GM18517 (cell line): ENCODE measurements at regions not wholly inside any gene's neighbourhood (a gene's known extent, or its start where the extent isn't known, plus 50 kb on each side); places are given as distances from the start of the nearest gene placed in this dataset.
"Not testable (repeated sequence)": the region's sequence is repeated elsewhere in the genome, so short reads cannot be mapped to it uniquely, and the experiment has no call there.

Source experiments
- ATAC-seq: cut with Tn5 transposase; IDR thresholded peaks from one replicate; pipeline ENCODE4 v1.9.1; 2021; ENCODE audit warnings: mild to moderate bottlenecking, moderate library complexity; ENCODE audit not compliant: unreplicated experiment

DNA sequence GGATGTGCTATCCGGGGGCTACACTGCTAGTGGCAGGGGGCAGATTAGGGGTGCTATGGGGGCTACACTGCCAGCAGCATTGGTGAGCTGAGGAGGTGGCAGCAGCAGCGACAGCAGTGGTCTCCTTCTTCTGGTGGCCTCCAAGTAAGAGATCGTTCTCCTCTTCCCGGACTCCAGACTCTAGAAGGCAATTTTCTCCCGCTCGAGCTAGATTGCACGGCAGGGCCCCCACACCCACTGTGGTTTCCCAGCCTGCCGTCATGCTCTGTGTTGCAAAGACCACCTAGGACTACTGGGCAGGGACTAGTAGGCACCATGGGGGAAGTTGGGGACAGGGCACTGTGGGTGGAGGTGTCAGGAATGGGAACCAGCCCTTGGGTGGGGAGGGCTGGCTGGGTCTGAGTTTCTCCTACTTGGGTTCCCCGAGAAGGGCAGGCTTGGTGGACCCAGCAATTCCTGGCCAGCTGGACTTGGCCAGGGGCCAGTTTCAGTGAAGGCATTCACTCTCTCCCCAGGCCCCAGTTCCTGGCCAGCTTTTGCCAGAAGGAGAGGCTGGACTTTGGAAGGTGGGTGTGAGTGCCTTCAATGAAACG lies 203.4 kb upstream of the WSB1 start:
- ATAC-seq, result not testable (repeated sequence)

DNA sequence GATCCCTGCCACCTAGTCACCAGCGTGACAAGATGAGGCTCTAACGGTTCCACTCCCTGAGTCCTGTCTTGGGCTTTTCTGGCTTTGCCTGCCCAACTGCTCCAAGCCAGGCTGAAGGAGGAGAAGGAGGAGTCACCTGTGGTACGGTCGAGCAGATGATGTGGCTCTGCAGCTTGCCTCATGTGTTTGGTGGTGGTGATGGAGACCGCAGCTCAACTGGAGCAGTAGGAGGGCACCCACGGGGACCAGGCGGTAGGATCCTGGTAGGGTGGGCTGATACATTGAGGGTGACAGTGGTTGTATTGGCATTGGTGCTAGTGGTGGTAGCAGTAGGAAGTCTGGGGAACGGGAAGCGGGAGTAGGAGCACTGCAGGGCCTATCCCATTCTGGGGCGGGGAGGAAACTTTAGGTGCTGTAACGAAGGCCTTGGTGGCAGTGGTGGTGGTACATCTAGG lies 202.8 kb upstream of the WSB1 start:
- no peak for ATAC-seq

DNA sequence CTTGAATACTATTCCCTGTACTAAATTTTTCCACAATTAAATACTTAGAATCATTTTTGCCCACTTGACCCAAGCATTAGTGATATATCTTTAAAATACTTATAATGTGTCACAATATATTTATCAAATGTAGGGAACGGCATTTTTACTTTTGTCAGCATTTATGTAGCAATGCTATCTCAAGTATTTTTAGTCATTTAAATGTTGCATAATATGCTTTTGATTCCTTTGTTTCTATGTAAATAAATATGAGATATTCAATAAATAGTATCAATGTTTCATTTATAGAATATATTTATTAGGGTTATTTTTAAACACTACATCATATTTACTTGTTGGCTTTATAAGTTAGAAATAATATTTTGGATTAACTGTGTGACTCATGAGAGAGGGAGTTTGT lies 199.7 kb upstream of the WSB1 start:
- ATAC-seq, result not testable (repeated sequence)

DNA sequence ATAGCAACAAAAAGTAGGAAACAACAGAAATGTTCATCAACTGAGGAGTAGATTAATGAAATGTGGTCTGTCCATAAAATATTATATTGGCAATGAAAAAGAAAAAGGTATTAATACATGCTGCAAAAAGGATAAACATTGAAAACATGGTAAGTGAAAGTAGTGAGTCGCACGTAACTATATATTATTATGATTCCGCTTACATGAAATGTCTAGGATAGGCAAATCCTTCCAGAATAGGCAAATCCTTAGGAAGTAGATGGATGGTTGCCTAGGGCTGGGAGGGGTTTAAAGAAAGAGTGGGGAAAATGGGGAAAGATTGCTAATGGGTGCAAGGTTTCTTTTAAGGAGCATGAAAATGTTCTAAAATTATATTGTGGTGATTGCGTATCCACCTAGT lies 198.1 kb upstream of the WSB1 start:
- not testable (repeated sequence) for ATAC-seq

DNA sequence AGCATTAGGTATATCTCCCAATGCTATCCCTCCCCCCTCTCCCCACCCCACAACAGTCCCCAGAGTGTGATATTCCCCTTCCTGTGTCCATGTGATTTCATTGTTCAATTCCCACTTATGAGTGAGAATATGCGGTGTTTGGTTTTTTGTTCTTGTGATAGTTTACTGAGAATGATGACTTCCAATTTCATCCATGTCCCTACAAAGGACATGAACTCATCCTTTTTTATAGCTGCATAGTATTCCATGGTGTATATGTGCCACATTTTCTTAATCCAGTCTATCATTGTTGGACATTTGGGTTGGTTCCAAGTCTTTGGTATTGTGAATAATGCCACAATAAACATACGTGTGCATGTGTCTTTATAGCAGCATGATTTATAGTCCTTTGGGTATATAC lies 194.6 kb upstream of the WSB1 start:
- not testable (repeated sequence) for ATAC-seq

DNA sequence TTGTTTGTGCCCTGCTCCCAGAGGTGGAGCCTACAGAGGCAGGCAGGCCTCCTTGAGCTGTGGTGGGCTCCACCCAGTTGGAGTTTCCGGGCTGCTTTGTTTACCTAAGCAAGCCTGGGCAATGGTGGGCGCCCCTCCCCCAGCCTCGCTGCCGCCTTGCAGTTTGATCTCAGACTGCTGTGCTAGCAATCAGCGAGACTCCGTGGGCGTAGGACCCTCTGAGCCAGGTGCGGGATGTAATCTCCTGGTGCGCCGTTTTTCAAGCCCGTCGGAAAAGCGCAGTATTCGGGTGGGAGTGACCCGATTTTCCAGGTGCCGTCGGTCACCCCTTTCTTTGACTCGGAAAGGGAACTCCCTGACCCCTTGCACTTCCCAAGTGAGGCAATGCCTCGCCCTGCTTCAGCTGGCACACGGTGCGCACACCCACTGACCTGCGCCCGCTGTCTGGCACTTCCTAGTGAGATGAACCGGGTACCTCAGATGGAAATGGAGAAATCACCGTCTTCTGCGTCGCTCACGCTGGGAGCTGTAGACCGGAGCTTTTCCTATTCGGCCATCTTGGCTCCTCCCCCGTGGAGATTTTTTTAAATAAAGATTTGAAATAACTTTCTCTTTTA lies 189.2 kb upstream of the WSB1 start:
- ATAC-seq, result not testable (repeated sequence)

DNA sequence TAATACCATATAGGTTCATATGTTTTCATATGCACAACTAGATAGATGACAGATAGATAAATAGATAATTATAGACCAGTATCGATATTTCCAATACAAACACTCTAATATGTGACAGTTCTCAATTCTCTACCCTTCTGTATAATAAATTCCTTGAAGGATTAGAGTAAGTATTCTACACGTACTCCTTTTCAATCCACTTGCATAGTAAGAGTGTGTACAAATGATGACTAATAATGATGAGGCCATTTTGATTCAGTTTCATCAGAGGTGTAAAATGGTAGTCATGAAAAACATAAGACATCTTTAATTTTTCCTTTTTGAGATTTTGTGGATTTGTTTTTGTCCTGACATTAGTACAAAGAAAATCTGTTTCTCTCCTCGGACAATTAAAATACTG lies 188.3 kb upstream of the WSB1 start:
- ATAC-seq, result no peak

DNA sequence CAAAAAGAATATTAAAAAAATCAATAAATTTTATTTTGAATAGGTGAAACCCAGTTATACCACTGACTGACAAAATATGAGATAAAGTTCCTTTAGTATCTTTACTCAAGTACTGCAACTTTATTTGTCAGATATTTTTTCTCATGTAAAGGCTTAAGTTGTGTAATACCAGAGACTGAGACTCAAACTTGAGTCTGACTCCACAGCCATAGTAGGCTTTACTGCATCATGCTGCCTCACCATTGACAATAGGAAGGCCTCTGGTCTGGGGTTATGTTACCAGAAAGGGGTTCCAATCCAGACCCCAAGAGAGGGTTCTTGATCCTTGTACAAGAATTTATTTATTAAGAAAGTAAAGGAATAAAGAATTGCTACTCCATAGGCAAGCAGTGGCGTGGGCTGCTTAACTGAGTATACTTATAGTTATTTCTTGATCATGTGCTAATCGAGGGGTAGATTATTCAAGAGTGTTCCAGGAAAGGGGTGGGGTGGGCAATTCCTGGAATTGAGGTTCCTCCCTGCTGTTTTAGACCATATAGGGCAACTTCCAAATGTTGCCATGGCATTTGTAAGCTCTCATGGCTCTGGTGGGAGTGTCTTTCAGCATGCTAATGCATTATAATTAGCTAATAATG lies 187.4 kb upstream of the WSB1 start:
- ATAC-seq, result no peak

DNA sequence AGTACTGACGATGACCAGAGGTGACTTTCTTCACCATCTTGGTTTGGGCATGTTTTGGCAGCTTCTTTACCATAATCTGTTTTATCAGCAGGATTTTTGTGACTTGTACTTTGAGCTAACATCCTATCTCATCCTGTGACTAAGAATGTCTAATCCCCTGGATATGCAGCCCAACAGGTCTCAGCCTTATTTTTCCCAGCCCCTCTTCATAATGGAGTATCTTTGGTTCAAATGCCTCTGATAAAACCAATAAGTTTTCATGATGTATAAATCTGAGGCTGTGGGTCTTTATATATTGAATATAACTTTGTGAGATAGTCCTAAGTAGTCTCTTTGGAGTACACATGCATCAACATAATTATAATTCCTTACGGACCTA lies 186.9 kb upstream of the WSB1 start:
- no peak for ATAC-seq

DNA sequence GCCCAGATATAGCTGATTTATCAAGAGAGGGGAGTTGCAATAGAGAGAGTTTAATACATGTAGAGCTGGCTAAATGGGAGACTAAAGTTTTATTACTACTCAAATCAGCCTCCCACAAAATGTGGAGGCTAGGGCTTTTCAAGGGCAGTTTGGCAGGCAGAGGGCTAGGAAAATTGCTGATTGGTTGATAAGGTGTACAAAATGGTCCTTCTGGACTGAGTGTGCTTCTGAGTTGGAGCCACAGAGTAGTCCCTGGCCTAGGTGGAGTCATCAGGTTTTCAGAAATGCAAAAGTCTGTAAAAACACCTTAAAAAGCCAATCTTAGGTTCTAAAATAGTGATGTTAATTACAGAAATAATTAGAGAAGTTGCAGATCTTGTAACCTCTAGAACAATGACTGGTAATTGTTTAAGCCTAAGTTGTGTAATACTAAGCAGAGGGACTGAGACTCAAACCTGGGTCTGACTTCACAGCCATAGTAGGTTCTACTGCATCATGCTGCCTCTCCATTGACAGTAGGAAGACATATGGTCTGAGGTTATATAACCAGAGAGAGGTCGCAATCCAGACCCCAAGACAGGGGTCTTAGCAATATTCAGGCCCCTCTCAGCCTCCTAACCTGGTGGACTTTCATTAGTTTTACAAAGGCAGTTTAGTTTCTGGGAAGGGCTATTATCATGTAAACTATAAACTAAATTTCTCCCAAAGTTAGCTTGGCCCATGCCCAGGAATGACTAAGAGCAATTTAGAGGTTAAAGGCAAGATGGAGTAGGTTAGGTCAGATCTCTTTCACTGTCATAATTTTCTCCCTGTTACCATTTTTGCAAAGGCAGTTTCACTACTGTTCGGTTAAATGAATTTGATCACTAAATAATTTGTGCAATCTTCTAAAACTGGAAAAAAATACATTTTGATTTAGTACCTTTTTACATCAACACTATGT lies 186.3 kb upstream of the WSB1 start:
- ATAC-seq, result not testable (repeated sequence)

DNA sequence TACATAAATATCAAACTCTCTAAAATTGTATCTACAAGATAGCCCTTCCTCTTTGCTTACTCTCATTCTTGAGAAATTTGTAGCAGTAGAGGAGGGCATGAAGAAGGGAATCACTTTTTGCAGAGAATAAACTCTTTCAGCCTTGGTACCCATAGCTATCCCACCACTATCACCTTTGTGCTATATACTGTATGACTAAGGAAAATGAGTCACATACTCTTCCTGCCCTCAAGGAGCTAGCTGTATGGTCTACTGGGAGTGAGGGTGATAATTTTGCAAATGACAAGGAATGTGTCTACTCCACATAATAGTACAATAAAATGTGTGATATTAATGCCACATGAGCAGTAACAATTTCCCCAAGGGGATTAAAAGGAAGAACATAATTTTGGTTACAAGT lies 184.6 kb upstream of the WSB1 start:
- ATAC-seq, result no peak

DNA sequence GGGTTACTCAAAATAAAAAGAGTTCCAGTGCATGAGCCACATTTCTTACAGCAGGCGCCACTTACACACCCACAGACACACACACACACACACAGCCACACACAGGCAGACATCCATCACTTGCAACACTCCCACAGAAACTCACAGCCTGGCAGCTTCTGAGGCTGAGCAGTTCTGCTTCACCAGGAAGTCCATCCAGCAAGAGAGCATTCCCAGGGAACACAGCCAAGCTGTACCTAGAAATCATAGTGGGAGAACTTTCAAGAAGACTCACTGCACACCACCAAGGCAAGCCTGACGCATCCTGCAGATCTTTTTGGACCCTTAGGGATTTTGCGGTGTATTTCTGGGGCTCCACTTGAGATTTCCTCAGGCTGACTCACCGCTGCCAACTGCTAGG lies 140.9 kb upstream of the WSB1 start:
- no peak for ATAC-seq

DNA sequence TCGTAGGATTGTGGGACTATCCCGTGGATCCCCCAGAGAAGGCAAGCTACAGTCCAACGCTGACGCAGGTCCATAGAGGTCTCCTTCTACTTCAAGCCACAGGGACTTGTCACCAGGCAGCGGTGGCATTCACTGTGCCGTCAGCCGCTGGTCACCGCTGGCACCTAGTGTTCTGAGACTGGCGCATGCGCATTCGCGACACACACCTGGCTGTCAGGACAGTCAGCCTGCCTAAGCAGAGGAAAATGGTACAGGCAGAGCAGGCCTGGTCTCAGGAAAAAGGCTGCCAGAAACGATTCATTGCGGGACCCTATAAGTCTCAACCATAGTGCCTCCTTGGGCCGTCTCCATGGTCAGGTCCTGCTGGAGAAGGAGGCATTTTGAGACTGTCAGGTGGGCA lies 138.0 kb upstream of the WSB1 start:
- no peak for ATAC-seq

DNA sequence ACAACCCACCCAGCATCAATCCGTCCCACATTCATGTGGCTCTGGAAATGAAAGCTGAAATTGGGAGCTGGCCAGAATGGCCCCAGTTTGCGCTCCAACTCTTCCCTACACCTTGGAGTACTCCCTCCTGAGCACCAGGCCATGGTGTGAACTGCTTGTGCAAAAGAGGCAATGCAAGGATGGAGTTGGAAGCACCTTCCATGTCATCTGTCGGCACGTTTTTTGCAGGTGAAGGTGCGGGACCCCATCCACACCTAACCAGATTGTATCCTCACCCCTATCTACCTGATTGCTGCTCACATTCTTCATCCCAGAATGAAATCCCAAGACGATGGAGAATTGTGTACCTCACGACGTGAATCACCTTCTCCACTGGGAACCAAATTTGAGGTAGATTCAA lies 136.6 kb upstream of the WSB1 start:
- ATAC-seq, result no peak

DNA sequence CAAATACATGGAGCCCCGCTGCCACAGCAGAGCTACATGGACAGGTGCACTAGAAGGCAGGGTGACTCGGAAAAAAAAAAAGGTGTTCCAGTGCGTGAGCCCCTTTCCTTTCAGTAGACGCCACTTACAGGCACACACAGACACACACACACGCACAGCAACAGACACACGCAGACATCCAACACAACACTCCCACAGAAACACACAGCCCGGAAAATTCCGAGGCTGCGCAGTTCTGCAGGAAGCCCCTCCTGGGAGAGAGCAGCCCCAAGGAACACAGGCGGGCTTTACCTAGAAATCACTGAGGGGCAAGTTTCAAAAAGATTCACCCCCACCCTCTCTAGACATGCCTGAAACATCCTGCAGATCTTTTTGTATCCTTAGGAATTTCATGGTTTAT lies 136.0 kb upstream of the WSB1 start:
- ATAC-seq, result no peak

DNA sequence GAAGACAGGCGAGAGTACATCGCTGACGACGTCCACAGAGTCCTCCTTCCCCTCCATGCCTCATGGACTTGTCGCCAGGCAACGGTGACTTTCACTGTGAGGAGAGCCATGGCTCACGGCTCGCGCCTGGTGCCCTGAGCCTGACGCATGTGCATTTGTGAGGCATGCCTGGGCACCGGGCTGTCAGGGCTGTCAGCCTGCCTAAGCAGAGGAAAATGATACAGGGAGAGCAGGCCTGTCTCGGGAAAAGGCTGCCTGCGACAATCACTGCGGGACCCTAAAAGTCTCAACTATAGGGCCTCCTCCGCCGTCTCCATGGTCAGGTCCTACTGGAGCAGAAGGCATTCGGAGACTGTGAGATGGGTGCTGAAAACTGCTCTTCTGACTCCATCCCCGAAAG lies 135.5 kb upstream of the WSB1 start:
- ATAC-seq, result no peak

DNA sequence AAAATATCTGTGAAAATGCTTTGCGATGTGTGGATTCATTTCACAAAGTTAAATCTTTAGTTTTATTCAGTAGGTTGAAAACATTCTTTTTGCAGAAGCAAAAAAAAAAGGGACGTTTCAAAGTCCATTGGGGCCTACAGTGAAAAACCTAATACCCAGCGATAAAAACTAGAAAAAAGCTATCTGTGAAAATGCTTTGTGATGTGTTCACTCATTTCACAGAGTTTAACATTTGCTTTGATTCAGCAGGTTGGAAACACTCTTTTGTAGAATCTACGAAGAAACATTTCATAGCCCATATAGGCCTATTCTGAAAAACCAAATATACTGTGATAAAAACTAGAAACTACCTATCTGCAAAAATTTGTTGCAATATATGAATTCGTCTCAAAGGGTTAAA lies 113.6 kb upstream of the WSB1 start:
- no peak for ATAC-seq

DNA sequence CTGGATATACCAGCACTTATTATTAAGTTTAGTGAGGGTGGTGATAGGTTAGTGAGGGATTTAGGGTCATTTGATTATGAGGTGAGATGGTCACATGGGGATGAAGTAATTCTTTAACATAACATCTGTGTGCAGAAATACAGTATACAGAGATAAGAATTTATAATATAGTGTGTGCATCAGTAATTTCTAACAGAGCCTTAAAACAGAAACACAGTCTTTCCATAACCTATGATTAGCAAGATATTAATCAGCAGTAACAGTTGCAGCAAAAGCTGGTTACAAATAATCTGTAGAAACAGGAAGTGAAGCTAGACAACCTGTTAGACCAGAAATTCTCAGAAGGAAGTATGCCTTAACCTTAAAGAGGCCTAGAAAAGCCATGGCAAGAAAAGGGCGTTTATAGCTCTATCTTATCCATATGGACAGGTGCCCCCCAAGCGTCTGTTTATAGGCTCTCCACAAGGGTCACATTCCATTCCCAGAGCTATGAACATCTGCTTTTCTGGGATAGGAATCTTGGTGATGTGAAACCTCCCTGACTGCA lies 112.5 kb upstream of the WSB1 start:
- not testable (repeated sequence) for ATAC-seq

DNA sequence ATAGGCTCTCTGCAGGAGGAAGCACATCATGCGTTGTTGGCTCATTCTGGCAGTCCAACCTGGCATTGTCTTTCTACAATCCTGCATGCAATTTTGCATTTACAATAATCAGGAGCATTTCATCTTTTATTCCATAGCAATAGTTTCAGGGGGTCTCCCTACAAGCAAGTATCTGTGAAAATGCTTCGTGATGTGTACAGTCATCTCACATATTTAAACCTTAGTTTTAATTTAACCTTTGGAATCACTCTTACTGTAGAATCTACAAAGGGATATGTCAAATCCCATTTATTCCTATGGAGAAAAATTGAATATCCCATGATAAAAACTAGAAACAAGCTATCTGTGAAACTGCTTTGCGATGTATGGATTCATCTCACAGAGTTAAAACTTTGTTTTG lies 112.0 kb upstream of the WSB1 start:
- no peak for ATAC-seq

DNA sequence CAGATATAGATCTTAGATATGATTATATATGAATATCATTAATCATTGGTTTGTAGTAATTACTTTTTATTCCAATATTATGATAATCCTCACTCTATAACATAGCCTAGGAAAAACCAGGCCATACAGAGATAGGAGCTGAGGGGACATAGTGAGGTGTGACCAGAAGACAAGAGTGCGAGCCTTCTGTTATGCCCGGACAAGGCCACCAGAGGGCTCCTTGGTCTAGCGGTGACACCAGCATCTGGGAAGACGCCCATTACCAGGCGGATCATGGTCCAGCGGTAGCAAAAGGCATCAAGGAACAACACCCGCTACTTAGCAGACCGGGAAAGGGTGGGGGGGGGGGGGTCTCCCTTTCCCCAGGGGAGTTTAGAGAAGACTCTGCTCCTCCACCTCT lies 96.4 kb upstream of the WSB1 start:
- not testable (repeated sequence) for ATAC-seq

DNA sequence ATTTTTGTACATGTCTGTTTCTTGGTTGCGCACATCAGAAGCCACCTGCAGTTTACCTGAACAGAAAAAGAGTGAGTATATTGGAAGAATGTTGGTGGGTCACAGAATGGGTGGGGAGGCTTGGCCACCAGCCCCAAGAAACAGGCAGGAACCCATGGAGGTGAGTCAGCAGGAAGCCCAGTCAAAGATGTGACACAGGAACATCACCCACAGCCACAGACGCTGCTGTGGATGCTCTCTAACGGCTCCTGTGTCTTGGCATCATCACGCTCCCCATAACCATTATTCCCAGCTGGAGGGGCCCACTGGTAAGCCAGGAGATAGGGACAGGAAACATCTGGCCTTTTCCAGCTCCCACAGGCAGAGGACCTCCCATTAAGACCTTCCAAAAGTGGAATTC lies 94.0 kb upstream of the WSB1 start:
- no peak for ATAC-seq
